ENCODE measurements at regions not wholly inside any gene's neighbourhood (a gene's known extent, or its start where the extent isn't known, plus 50 kb on each side); places are given as distances from the start of the nearest gene placed in this dataset.
"Not testable (repeated sequence)": the region's sequence is repeated elsewhere in the genome, so short reads cannot be mapped to it uniquely, and the experiment has no call there.

DNA sequence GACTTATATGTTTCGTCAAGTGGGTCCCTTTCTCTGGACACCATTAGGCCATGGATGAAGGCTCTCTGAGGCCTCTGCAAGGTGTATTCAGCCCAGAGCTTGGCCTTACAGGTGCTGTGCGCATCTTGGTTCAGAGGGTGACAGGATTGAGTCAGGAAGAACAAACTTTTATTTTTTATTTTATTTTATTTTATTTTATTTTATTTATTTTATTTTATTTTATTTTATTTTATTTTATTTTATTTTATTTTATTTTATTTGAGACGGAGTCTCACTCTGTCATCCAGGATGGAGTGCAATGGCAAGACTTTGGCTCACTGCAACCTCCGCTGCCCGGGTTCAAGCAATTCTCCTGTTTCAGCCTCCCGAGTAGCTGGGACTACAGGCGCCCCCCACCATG lies 370.4 kb upstream of the CLNK start:
- H3K36me3 ChIP-seq (ENCODE audit: insufficient read depth, low read length); H3K27me3 ChIP-seq (ENCODE audit: insufficient read depth, low read length, poor library complexity, severe bottlenecking); H3K4me2 ChIP-seq (ENCODE audit: low read depth, low read length, poor library complexity, severe bottlenecking): not testable (repeated sequence)

DNA sequence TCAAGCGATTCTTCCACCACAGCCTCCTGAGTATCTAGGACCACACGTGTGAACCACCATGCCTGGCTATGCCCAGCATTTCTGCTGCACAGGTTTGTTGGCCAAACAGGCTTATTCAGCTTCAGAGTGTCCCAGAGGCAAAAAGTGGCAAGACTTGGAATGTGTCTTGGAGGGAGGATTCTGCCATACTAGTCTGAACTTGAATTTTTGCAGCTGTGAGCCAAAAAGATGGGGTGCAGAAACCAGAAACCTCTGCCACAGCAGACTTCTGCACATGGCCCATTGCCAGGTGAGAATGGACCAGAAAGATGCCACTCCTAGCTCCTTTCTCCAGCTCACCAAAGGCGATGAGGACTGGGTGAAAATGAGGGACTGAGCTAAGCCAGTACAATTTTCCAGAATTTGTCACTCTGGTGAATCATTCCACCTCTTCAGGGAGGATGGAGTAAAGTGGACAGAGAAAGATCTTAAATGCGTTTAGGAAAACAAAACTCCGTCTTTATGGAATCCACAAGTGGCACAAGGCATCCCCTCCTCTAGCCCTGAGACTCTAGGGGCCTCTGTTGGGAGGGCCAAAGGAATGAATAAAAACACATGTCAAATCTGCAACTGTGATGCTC lies 369.1 kb upstream of the CLNK start:
- no peaks in the 10 kb centered on the region for H3K4me1 ChIP-seq (ENCODE audit: insufficient read depth, low read length, poor library complexity, severe bottlenecking)
- no peak for TF ChIP-seq EZH2phosphoT487 (IDR thresholded peaks at IDR 0.05; ENCODE audit: borderline replicate concordance)
- TF ChIP-seq, protein P1, sequence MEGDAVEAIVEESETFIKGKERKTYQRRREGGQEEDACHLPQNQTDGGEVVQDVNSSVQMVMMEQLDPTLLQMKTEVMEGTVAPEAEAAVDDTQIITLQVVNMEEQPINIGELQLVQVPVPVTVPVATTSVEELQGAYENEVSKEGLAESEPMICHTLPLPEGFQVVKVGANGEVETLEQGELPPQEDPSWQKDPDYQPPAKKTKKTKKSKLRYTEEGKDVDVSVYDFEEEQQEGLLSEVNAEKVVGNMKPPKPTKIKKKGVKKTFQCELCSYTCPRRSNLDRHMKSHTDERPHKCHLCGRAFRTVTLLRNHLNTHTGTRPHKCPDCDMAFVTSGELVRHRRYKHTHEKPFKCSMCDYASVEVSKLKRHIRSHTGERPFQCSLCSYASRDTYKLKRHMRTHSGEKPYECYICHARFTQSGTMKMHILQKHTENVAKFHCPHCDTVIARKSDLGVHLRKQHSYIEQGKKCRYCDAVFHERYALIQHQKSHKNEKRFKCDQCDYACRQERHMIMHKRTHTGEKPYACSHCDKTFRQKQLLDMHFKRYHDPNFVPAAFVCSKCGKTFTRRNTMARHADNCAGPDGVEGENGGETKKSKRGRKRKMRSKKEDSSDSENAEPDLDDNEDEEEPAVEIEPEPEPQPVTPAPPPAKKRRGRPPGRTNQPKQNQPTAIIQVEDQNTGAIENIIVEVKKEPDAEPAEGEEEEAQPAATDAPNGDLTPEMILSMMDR (conservative IDR thresholded peaks at IDR 0.05; ENCODE audit: low read length), result no peak
- H3K79me2 ChIP-seq (ENCODE audit: insufficient read depth, low read length), result no peaks in the 10 kb centered on the region
- H2AFZ ChIP-seq (ENCODE audit: low read length), result no peak overlapping the region
- no peaks in the 10 kb centered on the region for H3K9me3 ChIP-seq (ENCODE audit: insufficient read depth, low read depth, low read length)
- H3K9ac ChIP-seq (ENCODE audit: low read depth, low read length, poor library complexity, severe bottlenecking), result no peak overlapping the region
- H3F3A ChIP-seq (ENCODE audit: low read depth), result no peaks in the 10 kb centered on the region
- no peaks in the 10 kb centered on the region for H3K27me3 ChIP-seq (ENCODE audit: insufficient read depth, low read length, poor library complexity, severe bottlenecking)
- H3K36me3 ChIP-seq (ENCODE audit: insufficient read depth, low read length), result no peaks in the 10 kb centered on the region
- H3K4me2 ChIP-seq (ENCODE audit: low read depth, low read length, poor library complexity, severe bottlenecking), result no peak overlapping the region
- H3K9me2 ChIP-seq (replicated peaks; ENCODE audit: low read depth, low read length), result no peaks in the 10 kb centered on the region
- no peaks in the 10 kb centered on the region for H4K20me1 ChIP-seq (ENCODE audit: insufficient read depth, low read length, poor library complexity, severe bottlenecking)
- no peak overlapping the region for H3K4me3 ChIP-seq (ENCODE audit: low read length, poor library complexity, severe bottlenecking)

More for the DNA sequence above, 370.4 kb upstream of the CLNK start:
- H3K4me3 ChIP-seq (ENCODE audit: low read length, poor library complexity, severe bottlenecking); H3K9ac ChIP-seq (ENCODE audit: low read depth, low read length, poor library complexity, severe bottlenecking); H3K9me2 ChIP-seq (replicated peaks; ENCODE audit: low read depth, low read length); H4K20me1 ChIP-seq (ENCODE audit: insufficient read depth, low read length, poor library complexity, severe bottlenecking); H3K9me3 ChIP-seq (ENCODE audit: insufficient read depth, low read depth, low read length); H3F3A ChIP-seq (ENCODE audit: low read depth); H3K4me1 ChIP-seq (ENCODE audit: insufficient read depth, low read length, poor library complexity, severe bottlenecking); H2AFZ ChIP-seq (ENCODE audit: low read length); H3K79me2 ChIP-seq (ENCODE audit: insufficient read depth, low read length): not testable (repeated sequence)

DNA sequence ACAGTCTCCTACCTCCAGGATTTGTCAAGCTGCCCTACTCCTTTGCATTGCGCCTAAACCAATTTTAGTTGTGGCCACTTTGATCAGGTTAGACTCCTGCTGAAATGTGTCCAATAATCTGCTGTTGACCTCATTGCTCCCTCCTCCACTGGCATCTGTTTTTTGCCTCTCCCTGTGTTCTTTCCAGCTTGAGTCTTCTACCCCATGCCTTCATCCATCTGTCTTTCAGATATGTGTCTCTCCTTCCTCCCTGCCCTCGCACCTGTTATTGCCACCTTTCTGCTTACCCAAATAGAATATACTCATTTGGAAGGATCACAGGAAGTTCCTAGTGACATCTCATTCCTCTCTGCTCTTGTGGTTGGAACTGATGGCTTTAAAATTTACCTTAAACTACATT lies 366.6 kb upstream of the CLNK start:
- H3K36me3 ChIP-seq (ENCODE audit: insufficient read depth, low read length), result no peaks in the 10 kb centered on the region
- no peaks in the 10 kb centered on the region for H3K9me2 ChIP-seq (replicated peaks; ENCODE audit: low read depth, low read length)
- H4K20me1 ChIP-seq (ENCODE audit: insufficient read depth, low read length, poor library complexity, severe bottlenecking), result no peaks in the 10 kb centered on the region
- H3K9ac ChIP-seq (ENCODE audit: low read depth, low read length, poor library complexity, severe bottlenecking), result no peak overlapping the region
- H3K4me3 ChIP-seq (ENCODE audit: low read length, poor library complexity, severe bottlenecking), result no peak overlapping the region
- H3K4me1 ChIP-seq (ENCODE audit: insufficient read depth, low read length, poor library complexity, severe bottlenecking), result no peaks in the 10 kb centered on the region
- H3K4me2 ChIP-seq (ENCODE audit: low read depth, low read length, poor library complexity, severe bottlenecking), result no peak overlapping the region
- H3K9me3 ChIP-seq (ENCODE audit: insufficient read depth, low read depth, low read length), result no peaks in the 10 kb centered on the region
- no peak overlapping the region for H2AFZ ChIP-seq (ENCODE audit: low read length)
- TF ChIP-seq EZH2phosphoT487 (IDR thresholded peaks at IDR 0.05; ENCODE audit: borderline replicate concordance), result no peak
- TF ChIP-seq, protein P1 (conservative IDR thresholded peaks at IDR 0.05; ENCODE audit: low read length), result no peak
- H3K27me3 ChIP-seq (ENCODE audit: insufficient read depth, low read length, poor library complexity, severe bottlenecking), result no peaks in the 10 kb centered on the region
- H3F3A ChIP-seq (ENCODE audit: low read depth), result no peaks in the 10 kb centered on the region
- H3K79me2 ChIP-seq (ENCODE audit: insufficient read depth, low read length), result no peaks in the 10 kb centered on the region

DNA sequence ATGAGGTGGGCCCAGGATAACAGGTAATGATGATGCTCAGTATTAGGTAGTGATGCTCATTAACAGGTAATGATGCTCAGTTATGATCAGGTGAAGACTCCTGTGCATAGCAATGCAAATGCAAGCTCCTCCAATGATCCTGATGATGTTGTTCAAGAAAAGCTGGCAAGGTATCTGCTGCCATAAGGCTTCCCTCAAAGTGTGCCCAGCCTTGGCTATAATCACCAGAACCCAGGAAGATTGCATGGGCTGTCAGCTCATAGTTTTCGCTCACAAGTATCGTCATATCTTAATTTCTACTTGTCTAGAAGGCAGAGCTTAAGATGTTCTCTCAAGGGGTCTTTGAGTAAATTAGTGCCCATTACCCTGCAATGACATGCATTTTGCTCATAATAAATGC lies 366.2 kb upstream of the CLNK start:
- no peaks in the 10 kb centered on the region for H3K27me3 ChIP-seq (ENCODE audit: insufficient read depth, low read length, poor library complexity, severe bottlenecking)
- H3K9me2 ChIP-seq (replicated peaks; ENCODE audit: low read depth, low read length), result no peaks in the 10 kb centered on the region
- no peak overlapping the region for H3K4me2 ChIP-seq (ENCODE audit: low read depth, low read length, poor library complexity, severe bottlenecking)
- no peak overlapping the region for H3K9ac ChIP-seq (ENCODE audit: low read depth, low read length, poor library complexity, severe bottlenecking)
- no peaks in the 10 kb centered on the region for H3K4me1 ChIP-seq (ENCODE audit: insufficient read depth, low read length, poor library complexity, severe bottlenecking)
- no peaks in the 10 kb centered on the region for H3K79me2 ChIP-seq (ENCODE audit: insufficient read depth, low read length)
- TF ChIP-seq, protein P1 (conservative IDR thresholded peaks at IDR 0.05; ENCODE audit: low read length), result no peak
- no peak for TF ChIP-seq EZH2phosphoT487 (IDR thresholded peaks at IDR 0.05; ENCODE audit: borderline replicate concordance)
- H4K20me1 ChIP-seq (ENCODE audit: insufficient read depth, low read length, poor library complexity, severe bottlenecking), result no peaks in the 10 kb centered on the region
- no peaks in the 10 kb centered on the region for H3K9me3 ChIP-seq (ENCODE audit: insufficient read depth, low read depth, low read length)
- H3F3A ChIP-seq (ENCODE audit: low read depth), result no peaks in the 10 kb centered on the region
- H3K36me3 ChIP-seq (ENCODE audit: insufficient read depth, low read length), result no peaks in the 10 kb centered on the region
- no peak overlapping the region for H3K4me3 ChIP-seq (ENCODE audit: low read length, poor library complexity, severe bottlenecking)
- H2AFZ ChIP-seq (ENCODE audit: low read length), result no peak overlapping the region

All from Loucy (cell line).